DND-41 (cell line): ENCODE measurements at regions not wholly inside any gene's neighbourhood (a gene's known extent, or its start where the extent isn't known, plus 50 kb on each side); places are given as distances from the start of the nearest gene placed in this dataset.

Experiments
- CTCF ChIP-seq: IDR thresholded peaks from 2 replicates; pipeline ENCODE4 v1.5.1; 2012; ENCODE audit warnings: borderline replicate concordance, low read length, moderate library complexity, mild to moderate bottlenecking; ENCODE audit not compliant: poor library complexity, severe bottlenecking; ENCODE audit errors: extremely low read depth
- EZH2 ChIP-seq: IDR thresholded peaks from 3 replicates; pipeline ENCODE4 v1.6.1; 2012; ENCODE audit warnings: borderline replicate concordance, low read depth, mild to moderate bottlenecking, moderate library complexity, low read length, inconsistent platforms; ENCODE audit not compliant: severe bottlenecking

- TF ChIP-seq CTCF = no peak
- TF ChIP-seq EZH2 = no peak
Measured at GRCh38 chr13:91273675-91274074, 73.8 kb upstream of the MIR17HG start.
